Motor neuron (in vitro differentiated cells): ENCODE measurements at regions not wholly inside any gene's neighbourhood (a gene's known extent, or its start where the extent isn't known, plus 50 kb on each side); places are given as distances from the start of the nearest gene placed in this dataset.

Source experiments
- ATAC-seq, 8 experiments: fragments of 200-7000 bp; cut with Tn5 transposase; replicated peaks in 6 of 8; 2 replicates each; pipeline ENCODE4 v1.8.0; 2021; ENCODE audit warnings: mild to moderate bottlenecking in 8 of 8, moderate library complexity in 8 of 8
- H3K27ac ChIP-seq, 2 donors: fragments of 250-450 bp; sonication (Bioruptor Pico); 2 replicates each; pipeline ENCODE4 v1.9.0; 2021; ENCODE audit warnings: antibody characterized with exemption in 2 of 2, mild to moderate bottlenecking in 2 of 2, moderate library complexity in 1 of 2
- H3K4me1 ChIP-seq, 2 donors: fragments of 250-450 bp; sonication (Bioruptor Pico); replicated peaks in 1 of 2; 2 replicates each; pipeline ENCODE4 v1.6.1; 2021; ENCODE audit warnings: antibody characterized with exemption in 2 of 2, mild to moderate bottlenecking in 2 of 2, moderate library complexity in 1 of 2
- H3K4me3 ChIP-seq, 5 donors: fragments of 250-450 bp; sonication (Bioruptor Pico); 2 replicates each; pipeline ENCODE4 v1.9.0; 2021; ENCODE audit warnings: antibody characterized with exemption in 5 of 5, mild to moderate bottlenecking in 5 of 5, moderate library complexity in 4 of 5
- WGBS, 10 experiments: fragments of 450-650 bp; shearing (Covaris generic); methylation state at CpG; one replicate each; pipeline ENCODE4 v1.0.0; 2022; 5-methylcytosine and 5-hydroxymethylcytosine counted together
- in situ Hi-C, 9 experiments: fragments of 400-800 bp; cut with MboI; loops; one replicate each; pipeline ENCODE4 v1.15.0; 2021; ENCODE audit warnings: low sequenced_read_pairs in 9 of 9, low pct_unique_long_range_greater_than_20kb in 2 of 9; ENCODE audit not compliant: unreplicated experiment in 9 of 9

DNA sequence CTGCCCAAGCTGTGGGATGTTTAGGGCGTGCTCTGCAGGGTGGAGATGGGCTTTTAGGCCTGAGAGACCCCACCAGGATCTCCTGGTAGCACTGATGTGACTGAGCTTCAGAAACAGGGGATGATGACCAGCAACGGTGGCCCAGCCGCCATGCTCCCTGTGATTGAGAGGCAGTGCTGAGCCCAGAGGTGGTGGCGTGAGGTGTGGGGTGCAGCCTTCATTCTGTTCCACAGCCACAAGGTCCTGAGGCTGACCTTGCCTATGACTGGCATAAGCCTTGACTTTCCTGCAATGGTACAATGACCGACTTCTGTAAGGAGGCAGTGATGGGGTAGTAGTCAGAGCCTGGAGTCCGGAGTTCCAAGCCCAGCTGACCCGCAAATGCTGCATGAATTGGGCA is 263.3 kb downstream of the TSN start:
- no peak overlapping the region for H3K4me3 ChIP-seq
- 11 to 100% (median 66%) methylated on average over 1 to 3 of the region's 7 CpGs; no CpG with 5 or more reads in 6 of the 10 experiments for WGBS, 10 experiments
- no peak for ATAC-seq
- no peak overlapping the region for H3K27ac ChIP-seq
- in situ Hi-C loops, result no loop called here
- H3K4me1 ChIP-seq, result peaks cover 0 to 6% of the 10 kb centered on the region in 2 donors

- 0 to 33% (median 19%) methylated on average over 1 to 6 of the region's 7 CpGs; no CpG with 5 or more reads in 2 of the 10 experiments for WGBS, 10 experiments
- H3K4me1 ChIP-seq, result peaks cover 0 to 6% of the 10 kb centered on the region in 2 donors
- no peak overlapping the region for H3K4me3 ChIP-seq
- in situ Hi-C loops, result no loop called here
- H3K27ac ChIP-seq, result no peak overlapping the region
- ATAC-seq, result peak in 3 of 8 experiments; percentile 29 to 41 (median 38)
These were observed 264.3 kb downstream of the TSN start for GRCh38 chr2:122019724-122020123.

DNA sequence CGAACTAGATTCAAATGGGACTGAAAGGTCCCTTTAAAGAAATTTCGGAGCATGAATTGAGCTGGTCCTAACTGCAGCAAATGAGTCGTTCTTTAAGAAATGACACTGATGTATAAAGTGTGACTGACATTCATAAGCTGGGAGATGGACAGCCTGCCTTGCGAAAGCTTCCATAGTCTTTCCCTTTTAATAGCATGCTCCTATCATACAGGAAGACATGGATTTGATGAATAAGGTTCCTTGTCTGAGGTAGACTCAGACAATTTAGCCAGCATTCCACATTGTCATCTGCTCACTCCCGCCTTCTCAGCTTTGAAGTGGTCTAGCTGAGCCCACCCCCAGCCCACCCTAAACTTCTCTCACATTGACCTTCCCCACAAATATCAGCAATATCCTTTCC is 264.9 kb downstream of the TSN start:
- Histone ChIP-seq H3K4me1 (peaks cover 0 to 6% of the 10 kb centered on the region in 2 donors), H3K4me3 (no peak overlapping the region), H3K27ac (no peak overlapping the region)
- in situ Hi-C loops, result no loop called here
- 8 to 100% (median 68%) methylated on average over 1 to 5 of the region's 5 CpGs; no CpG with 5 or more reads in 3 of the 10 experiments for WGBS, 10 experiments
- no peak for ATAC-seq

GRCh38 chr2:122021941-122022340 is 266.5 kb downstream of the TSN start:
- WGBS, 10 experiments, result 6 to 94% (median 80%) methylated on average over 1 to 4 of the region's 4 CpGs; no CpG with 5 or more reads in 1 of the 10 experiments
- in situ Hi-C loops, result no loop called here
- ATAC-seq, result no peak
- Histone ChIP-seq H3K4me1 (peaks cover 0 to 6% of the 10 kb centered on the region in 2 donors), H3K27ac (no peak overlapping the region), H3K4me3 (no peak overlapping the region)

- ATAC-seq, result no peak
- Histone ChIP-seq H3K4me1 (peaks cover 0 to 6% of the 10 kb centered on the region in 2 donors), H3K4me3 (no peak overlapping the region), H3K27ac (no peak overlapping the region)
- WGBS, 10 experiments, result 15 to 100% (median 78%) methylated on average over 1 to 3 of the region's 3 CpGs; no CpG with 5 or more reads in 6 of the 10 experiments
- in situ Hi-C loops, result no loop called here
These were observed 267.1 kb downstream of the TSN start for GRCh38 chr2:122022531-122022930.

GRCh38 chr2:122023059-122023864 is 267.8 kb downstream of the TSN start:
- in situ Hi-C loops, result no loop called here
- Histone ChIP-seq H3K27ac (no peak overlapping the region), H3K4me1 (peaks cover 0 to 6% of the 10 kb centered on the region in 2 donors), H3K4me3 (no peak overlapping the region)
- WGBS, 10 experiments, result 0 to 100% (median 56%) methylated on average over 3 to 6 of the region's 7 CpGs; no CpG with 5 or more reads in 1 of the 10 experiments
- peak in 1 of 8 experiments; percentile 42 for ATAC-seq

- Histone ChIP-seq H3K27ac (no peak overlapping the region), H3K4me1 (no peaks in the 10 kb centered on the region), H3K4me3 (no peak overlapping the region)
- in situ Hi-C loops, result no loop called here
- 39 to 100% (median 79%) methylated on average over 1 to 6 of the region's 9 CpGs; no CpG with 5 or more reads in 2 of the 10 experiments for WGBS, 10 experiments
- no peak for ATAC-seq
These were observed 272.2 kb downstream of the TSN start for GRCh38 chr2:122027510-122028217.

GRCh38 chr2:122028371-122029100 is 273.1 kb downstream of the TSN start:
- ATAC-seq, result peak in 1 of 8 experiments; percentile 42
- no peaks in the 10 kb centered on the region for H3K4me1 ChIP-seq
- in situ Hi-C loops, result no loop called here
- WGBS, 10 experiments, result 0 to 90% (median 69%) methylated on average over 2 to 7 of the region's 7 CpGs; no CpG with 5 or more reads in 1 of the 10 experiments
- H3K4me3 ChIP-seq, result no peak overlapping the region
- H3K27ac ChIP-seq, result no peak overlapping the region

DNA sequence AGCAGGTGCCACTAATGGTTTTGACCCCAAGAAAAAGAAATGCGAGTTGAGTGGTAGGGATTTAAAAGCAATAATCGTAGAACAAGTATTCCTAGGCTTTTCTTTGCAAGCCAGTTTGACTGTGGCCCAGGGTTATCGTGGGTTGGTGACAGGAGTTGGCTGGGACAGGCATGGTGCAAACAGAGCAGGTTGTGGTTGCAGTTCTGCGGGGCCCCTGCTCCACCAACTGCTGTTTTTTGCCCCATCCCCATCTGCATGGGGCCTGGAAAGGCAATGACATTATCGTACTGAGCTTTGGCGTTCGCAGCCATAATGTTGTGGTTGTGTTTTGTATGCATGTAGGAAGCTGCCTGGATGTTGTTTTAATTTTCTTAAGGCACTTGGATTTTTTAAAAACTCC is 274.0 kb downstream of the TSN start:
- Histone ChIP-seq H3K4me3 (no peak overlapping the region), H3K27ac (no peak overlapping the region), H3K4me1 (peaks cover 3 to 7% of the 10 kb centered on the region in 2 donors)
- WGBS, 10 experiments, result 5 to 100% (median 79%) methylated on average over 3 to 7 of the region's 7 CpGs; no CpG with 5 or more reads in 4 of the 10 experiments
- in situ Hi-C loops, result no loop called here
- no peak for ATAC-seq

GRCh38 chr2:122029945-122030344 is 274.5 kb downstream of the TSN start:
- in situ Hi-C loops, result no loop called here
- peaks cover 7 to 12% of the 10 kb centered on the region in 2 donors for H3K4me1 ChIP-seq
- no peak overlapping the region for H3K4me3 ChIP-seq
- no peak overlapping the region for H3K27ac ChIP-seq
- WGBS, 10 experiments, result 0 to 94% (median 33%) methylated on average over 1 to 3 of the region's 3 CpGs; no CpG with 5 or more reads in 3 of the 10 experiments
- no peak for ATAC-seq

DNA sequence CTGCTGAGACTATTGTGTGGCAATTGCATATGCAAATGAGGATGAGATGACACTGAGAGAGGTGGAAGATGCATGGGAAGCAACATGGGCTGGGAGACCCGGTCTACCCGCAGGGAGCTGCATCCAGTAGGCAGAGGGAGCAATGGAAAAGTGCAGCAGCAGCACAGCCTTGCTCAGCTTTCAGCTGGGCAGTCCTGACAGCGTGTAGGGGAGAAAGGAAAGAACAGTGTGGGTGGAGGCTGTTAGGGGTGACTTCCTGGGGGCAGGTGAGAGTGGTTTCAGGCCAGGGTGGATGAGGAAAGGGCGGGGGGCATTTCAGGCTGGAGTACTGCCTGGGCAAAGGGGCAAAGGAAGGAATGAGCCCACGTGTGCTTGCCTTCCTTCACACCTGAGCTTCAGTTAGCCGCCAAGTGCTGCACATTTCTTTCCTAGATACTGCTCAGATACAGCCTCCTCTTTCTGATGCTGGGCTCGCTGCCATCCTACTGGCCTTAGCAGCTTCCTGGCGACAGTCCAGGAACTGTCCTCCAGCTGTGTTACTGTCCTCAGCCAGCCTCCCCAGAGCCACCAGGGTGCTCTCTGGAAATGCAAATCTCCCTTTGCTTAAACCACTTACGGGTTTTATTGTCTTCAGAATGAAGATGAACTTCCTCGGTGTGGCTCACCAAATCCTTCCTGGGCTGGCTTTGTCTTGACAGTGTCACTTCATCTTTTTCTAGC is 276.3 kb downstream of the TSN start:
- WGBS, 10 experiments, result 27 to 100% (median 52%) methylated on average over 2 to 10 of the region's 10 CpGs; no CpG with 5 or more reads in 4 of the 10 experiments
- ATAC-seq, result no peak
- no peak overlapping the region for H3K4me3 ChIP-seq
- in situ Hi-C loops, result no loop called here
- H3K4me1 ChIP-seq, result peaks cover 13 to 18% of the 10 kb centered on the region in 2 donors
- H3K27ac ChIP-seq, result no peak overlapping the region

GRCh38 chr2:122032264-122032645 is 276.8 kb downstream of the TSN start:
- no peak for ATAC-seq
- Histone ChIP-seq H3K27ac (no peak overlapping the region), H3K4me1 (peaks cover 13 to 18% of the 10 kb centered on the region in 2 donors), H3K4me3 (no peak overlapping the region)
- in situ Hi-C loops, result no loop called here
- 20 to 82% (median 62%) methylated on average over 1 to 6 of the region's 6 CpGs; no CpG with 5 or more reads in 4 of the 10 experiments for WGBS, 10 experiments
